ENCODE measurements at regions not wholly inside any gene's neighbourhood (a gene's known extent, or its start where the extent isn't known, plus 50 kb on each side); places are given as distances from the start of the nearest gene placed in this dataset.

DNA sequence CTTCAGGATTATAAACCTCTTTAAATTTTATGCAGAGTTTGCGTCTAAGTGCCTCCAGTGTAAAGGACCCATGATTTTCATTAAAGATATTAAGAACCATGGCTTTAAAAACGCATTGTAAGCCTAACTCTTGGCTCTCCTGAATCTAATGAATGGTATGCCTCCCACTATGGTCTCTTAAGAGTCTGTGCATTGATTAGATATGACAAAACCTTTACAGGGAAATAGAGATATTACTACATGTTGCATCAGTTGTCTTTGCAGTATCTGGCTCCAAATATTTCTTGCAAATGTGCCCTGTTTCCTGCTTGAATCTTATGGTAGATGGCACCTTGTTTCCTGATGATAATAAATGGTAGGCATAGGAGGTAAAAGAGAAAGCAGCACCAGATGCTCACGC lies 189.3 kb upstream of the FSHR start:
- no peaks in the 10 kb centered on the region for H3K27me3 ChIP-seq (replicated peaks; ENCODE audit: insufficient read depth)
- 95% methylated on average over 3 of the region's 3 CpGs for WGBS
- no peaks in the 10 kb centered on the region for H3K36me3 ChIP-seq
- TF ChIP-seq POLR2AphosphoS5 (IDR thresholded peaks at IDR 0.05) (no peak), POLR2A (IDR thresholded peaks at IDR 0.05) (no peak)
- TF ChIP-seq, protein P1, sequence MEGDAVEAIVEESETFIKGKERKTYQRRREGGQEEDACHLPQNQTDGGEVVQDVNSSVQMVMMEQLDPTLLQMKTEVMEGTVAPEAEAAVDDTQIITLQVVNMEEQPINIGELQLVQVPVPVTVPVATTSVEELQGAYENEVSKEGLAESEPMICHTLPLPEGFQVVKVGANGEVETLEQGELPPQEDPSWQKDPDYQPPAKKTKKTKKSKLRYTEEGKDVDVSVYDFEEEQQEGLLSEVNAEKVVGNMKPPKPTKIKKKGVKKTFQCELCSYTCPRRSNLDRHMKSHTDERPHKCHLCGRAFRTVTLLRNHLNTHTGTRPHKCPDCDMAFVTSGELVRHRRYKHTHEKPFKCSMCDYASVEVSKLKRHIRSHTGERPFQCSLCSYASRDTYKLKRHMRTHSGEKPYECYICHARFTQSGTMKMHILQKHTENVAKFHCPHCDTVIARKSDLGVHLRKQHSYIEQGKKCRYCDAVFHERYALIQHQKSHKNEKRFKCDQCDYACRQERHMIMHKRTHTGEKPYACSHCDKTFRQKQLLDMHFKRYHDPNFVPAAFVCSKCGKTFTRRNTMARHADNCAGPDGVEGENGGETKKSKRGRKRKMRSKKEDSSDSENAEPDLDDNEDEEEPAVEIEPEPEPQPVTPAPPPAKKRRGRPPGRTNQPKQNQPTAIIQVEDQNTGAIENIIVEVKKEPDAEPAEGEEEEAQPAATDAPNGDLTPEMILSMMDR (IDR thresholded peaks at IDR 0.05), result no peak
- DNase-seq (ENCODE audit: low spot score), result no peak
- H3K27ac ChIP-seq, result no peak overlapping the region
- H3K4me3 ChIP-seq, result no peak overlapping the region
- H3K4me1 ChIP-seq (replicated peaks), result no peaks in the 10 kb centered on the region
- intact Hi-C loops (cut with DNase I), result no loop called here
- H3K9me3 ChIP-seq, result no peaks in the 10 kb centered on the region

DNA sequence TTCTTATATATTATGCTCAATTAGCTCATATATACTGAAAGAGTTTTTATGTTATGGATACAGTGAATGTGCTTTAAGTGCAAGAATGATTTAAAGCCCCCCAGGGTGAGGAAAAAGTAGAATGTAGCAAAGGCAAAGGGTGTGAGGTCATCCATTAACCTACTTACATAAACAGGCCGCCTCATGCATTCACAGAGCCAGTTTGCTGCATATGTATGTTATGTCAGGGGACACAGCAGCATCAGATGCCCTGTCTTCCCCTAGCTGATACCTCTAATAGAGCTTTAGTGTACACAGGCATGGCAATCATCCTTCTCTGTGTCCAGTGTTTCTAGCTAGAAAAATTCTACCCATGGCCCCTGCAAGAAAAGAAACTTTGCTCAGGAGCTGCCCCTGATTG lies 187.8 kb upstream of the FSHR start:
- 96% methylated on average over 1 of the region's 1 CpG for WGBS
- TF ChIP-seq POLR2A (IDR thresholded peaks at IDR 0.05) (no peak), POLR2AphosphoS5 (IDR thresholded peaks at IDR 0.05) (no peak)
- TF ChIP-seq, protein P1 (IDR thresholded peaks at IDR 0.05), result no peak

DNA sequence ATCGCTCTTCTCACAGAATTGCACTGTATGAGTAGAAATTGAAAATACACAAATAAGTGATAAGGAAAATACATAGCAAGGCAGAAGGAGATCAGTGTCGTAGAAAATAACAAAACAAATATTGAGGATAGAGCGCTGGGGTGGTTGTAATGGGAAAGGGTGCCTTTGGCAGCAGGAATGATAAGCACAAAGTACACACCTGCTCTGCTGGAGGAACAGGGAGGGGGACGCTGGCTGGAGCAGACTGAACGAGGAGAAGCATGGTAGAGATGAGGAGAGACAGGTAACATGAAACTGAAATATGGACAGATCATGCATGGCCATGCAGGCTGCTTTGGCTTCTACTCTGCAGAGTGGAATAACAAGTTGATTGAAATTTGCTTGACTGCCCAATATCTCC lies 181.2 kb upstream of the FSHR start:
- DNase-seq (ENCODE audit: low spot score), result no peak
- no peaks in the 10 kb centered on the region for H3K4me1 ChIP-seq (replicated peaks)
- WGBS, result 67% methylated on average over 5 of the region's 5 CpGs

More for the DNA sequence above, 187.8 kb upstream of the FSHR start:
- intact Hi-C loops (cut with DNase I), result no loop called here
- no peaks in the 10 kb centered on the region for H3K36me3 ChIP-seq
- no peak for DNase-seq (ENCODE audit: low spot score)
- H3K4me1 ChIP-seq (replicated peaks), result no peaks in the 10 kb centered on the region
- no peak overlapping the region for H3K4me3 ChIP-seq
- H3K9me3 ChIP-seq, result no peaks in the 10 kb centered on the region
- H3K27ac ChIP-seq, result no peak overlapping the region
- no peaks in the 10 kb centered on the region for H3K27me3 ChIP-seq (replicated peaks; ENCODE audit: insufficient read depth)

DNA sequence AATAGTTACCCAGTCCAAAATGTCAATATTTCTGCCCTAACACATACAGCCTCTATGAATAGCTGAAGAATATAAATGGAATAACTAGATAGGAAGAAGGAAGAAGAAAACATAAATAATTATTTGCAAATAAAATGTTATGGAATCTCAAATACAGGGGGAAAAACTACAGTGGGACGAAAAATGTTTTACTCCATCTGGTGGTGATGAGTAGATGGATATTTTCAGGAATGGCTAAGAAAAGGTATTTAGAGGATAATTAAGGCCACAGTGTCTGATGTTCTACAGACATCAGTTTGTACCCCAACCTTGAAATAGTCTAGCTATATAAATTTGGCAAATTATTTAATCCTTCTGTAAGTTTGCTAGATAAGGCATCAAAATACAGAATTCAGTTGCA lies 178.1 kb upstream of the FSHR start:
- no peaks in the 10 kb centered on the region for H3K4me1 ChIP-seq (replicated peaks)
- H3K9me3 ChIP-seq, result no peaks in the 10 kb centered on the region
- no peaks in the 10 kb centered on the region for H3K27me3 ChIP-seq (replicated peaks; ENCODE audit: insufficient read depth)
- no peaks in the 10 kb centered on the region for H3K36me3 ChIP-seq
- no peak for TF ChIP-seq POLR2AphosphoS5 (IDR thresholded peaks at IDR 0.05)
- TF ChIP-seq POLR2A (IDR thresholded peaks at IDR 0.05), result no peak
- TF ChIP-seq, protein P1 (IDR thresholded peaks at IDR 0.05), result no peak
- DNase-seq (ENCODE audit: low spot score), result no peak
- H3K4me3 ChIP-seq, result no peak overlapping the region
- no peak overlapping the region for H3K27ac ChIP-seq
- 92% methylated on average over 1 of the region's 1 CpG for WGBS
- intact Hi-C loops (cut with DNase I), result no loop called here

More for the DNA sequence above, 181.2 kb upstream of the FSHR start:
- Histone ChIP-seq H3K36me3 (no peaks in the 10 kb centered on the region), H3K27ac (no peak overlapping the region), H3K27me3 (replicated peaks; ENCODE audit: insufficient read depth) (no peaks in the 10 kb centered on the region), H3K9me3 (no peaks in the 10 kb centered on the region), H3K4me3 (no peak overlapping the region)
- TF ChIP-seq POLR2A (IDR thresholded peaks at IDR 0.05) (no peak), POLR2AphosphoS5 (IDR thresholded peaks at IDR 0.05) (no peak)
- TF ChIP-seq, protein P1 (IDR thresholded peaks at IDR 0.05), result no peak
- intact Hi-C loops (cut with DNase I), result no loop called here

DNA sequence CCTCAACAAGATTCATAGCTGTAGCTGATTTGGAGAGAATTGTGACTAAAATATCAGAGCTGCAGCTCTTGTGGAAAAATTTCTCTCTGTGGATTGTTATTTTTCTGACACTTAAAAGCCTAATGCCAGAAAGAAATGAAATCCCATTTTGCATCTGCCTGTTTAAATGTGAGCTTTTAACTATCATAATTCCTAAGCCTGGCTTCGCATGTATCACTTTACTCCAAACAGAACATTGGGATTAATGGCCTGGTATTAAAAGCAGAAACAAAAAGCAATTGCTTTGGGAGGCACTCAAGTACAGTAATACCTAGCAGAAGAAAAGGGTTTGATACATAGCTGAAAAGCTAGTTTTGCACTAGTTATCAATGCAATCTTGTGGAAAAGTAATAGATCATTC lies 164.2 kb upstream of the FSHR start:
- Histone ChIP-seq H3K27ac (no peak overlapping the region), H3K36me3 (no peaks in the 10 kb centered on the region), H3K27me3 (replicated peaks; ENCODE audit: insufficient read depth) (no peaks in the 10 kb centered on the region), H3K4me1 (replicated peaks) (no peaks in the 10 kb centered on the region), H3K4me3 (no peak overlapping the region), H3K9me3 (no peaks in the 10 kb centered on the region)
- DNase-seq (ENCODE audit: low spot score), result no peak
- intact Hi-C loops (cut with DNase I), result no loop called here
- WGBS, result 52% methylated on average over 1 of the region's 1 CpG
- TF ChIP-seq POLR2AphosphoS5 (IDR thresholded peaks at IDR 0.05) (no peak), POLR2A (IDR thresholded peaks at IDR 0.05) (no peak)
- TF ChIP-seq, protein P1 (IDR thresholded peaks at IDR 0.05), result no peak
